HG03025 (cell line): ENCODE measurements at regions not wholly inside any gene's neighbourhood (a gene's known extent, or its start where the extent isn't known, plus 50 kb on each side); places are given as distances from the start of the nearest gene placed in this dataset.
A peak's percentile ranks its signal among the peaks of the same experiment; 100 is the strongest.

ENCODE experiments used
- ATAC-seq: cut with Tn5 transposase; IDR thresholded peaks from one replicate; pipeline ENCODE4 v1.9.1; 2021; ENCODE audit warnings: mild to moderate bottlenecking, moderate library complexity; ENCODE audit not compliant: unreplicated experiment, low FRiP score

- ATAC-seq: peak; percentile 73
Measured at GRCh38 chr10:83917537-83918506, 221.5 kb upstream of the GHITM start.

- no peak for ATAC-seq
Measured at GRCh38 chr10:83919187-83919586, 220.1 kb upstream of the GHITM start.

- no peak for ATAC-seq
Measured at GRCh38 chr10:83921984-83922860, 217.1 kb upstream of the GHITM start.

- no peak for ATAC-seq
Measured at GRCh38 chr10:83925133-83925532, 214.2 kb upstream of the GHITM start.

GRCh38 chr10:83926606-83927005 is 212.7 kb upstream of the GHITM start:
- ATAC-seq: no peak

GRCh38 chr10:83927166-83927565 is 212.1 kb upstream of the GHITM start:
- no peak for ATAC-seq

GRCh38 chr10:83929399-83929798 is 209.9 kb upstream of the GHITM start:
- no peak for ATAC-seq

GRCh38 chr10:83931669-83932068 is 207.6 kb upstream of the GHITM start:
- ATAC-seq: no peak

- no peak for ATAC-seq
Measured at GRCh38 chr10:83932245-83932644, 207.1 kb upstream of the GHITM start.

GRCh38 chr10:83934062-83934461 is 205.2 kb upstream of the GHITM start:
- no peak for ATAC-seq

- no peak for ATAC-seq
Measured at GRCh38 chr10:83934641-83935338, 204.5 kb upstream of the GHITM start.

- no peak for ATAC-seq
Measured at GRCh38 chr10:83935339-83935736, 204.0 kb upstream of the GHITM start.

- ATAC-seq: no peak
Measured at GRCh38 chr10:83935911-83936310, 203.4 kb upstream of the GHITM start.

- ATAC-seq: no peak
Measured at GRCh38 chr10:83937161-83937560, 202.1 kb upstream of the GHITM start.

- no peak for ATAC-seq
Measured at GRCh38 chr10:83937826-83938225, 201.5 kb upstream of the GHITM start.

- no peak for ATAC-seq
Measured at GRCh38 chr10:83941189-83941588, 198.1 kb upstream of the GHITM start.

- ATAC-seq: no peak
Measured at GRCh38 chr10:83942410-83942809, 196.9 kb upstream of the GHITM start.

GRCh38 chr10:83943049-83943448 is 196.3 kb upstream of the GHITM start:
- ATAC-seq: no peak

- ATAC-seq: no peak
Measured at GRCh38 chr10:83943920-83944319, 195.4 kb upstream of the GHITM start.

GRCh38 chr10:83945982-83946718 is 193.2 kb upstream of the GHITM start:
- ATAC-seq: no peak
